CD4-positive, alpha-beta T cell treated with Interleukin-6 at 100 ng/mL for 8 hours (primary cell): ENCODE measurements at regions not wholly inside any gene's neighbourhood (a gene's known extent, or its start where the extent isn't known, plus 50 kb on each side); places are given as distances from the start of the nearest gene placed in this dataset.

Experiments
- DNase-seq: peaks from one replicate; pipeline ENCODE4 v3.0.0-alpha.2; 2020; ENCODE audit warnings: mixed read lengths, low spot score

- no peak for DNase-seq
Measured at GRCh38 chr5:39605145-39605544, 180.4 kb upstream of the DAB2 start.

DNA sequence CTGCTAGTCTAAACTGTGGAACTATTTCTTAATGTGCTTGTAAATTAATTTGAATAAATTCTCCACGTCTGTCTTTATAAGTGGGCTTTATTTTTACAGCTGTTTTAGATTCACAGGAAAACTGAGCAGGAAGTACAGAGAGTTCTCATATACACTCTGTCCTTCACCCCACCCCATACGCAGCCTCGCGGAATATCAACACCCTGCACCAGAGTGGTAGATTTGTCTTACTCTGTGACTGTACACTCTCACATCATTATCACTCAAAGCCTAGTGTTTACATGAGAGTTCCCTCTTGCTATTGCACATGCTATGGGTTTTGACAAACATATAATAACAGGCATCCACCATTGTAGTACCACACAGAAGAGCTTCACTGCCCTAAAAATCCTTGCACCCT is 179.7 kb upstream of the DAB2 start:
- DNase-seq = no peak

DNA sequence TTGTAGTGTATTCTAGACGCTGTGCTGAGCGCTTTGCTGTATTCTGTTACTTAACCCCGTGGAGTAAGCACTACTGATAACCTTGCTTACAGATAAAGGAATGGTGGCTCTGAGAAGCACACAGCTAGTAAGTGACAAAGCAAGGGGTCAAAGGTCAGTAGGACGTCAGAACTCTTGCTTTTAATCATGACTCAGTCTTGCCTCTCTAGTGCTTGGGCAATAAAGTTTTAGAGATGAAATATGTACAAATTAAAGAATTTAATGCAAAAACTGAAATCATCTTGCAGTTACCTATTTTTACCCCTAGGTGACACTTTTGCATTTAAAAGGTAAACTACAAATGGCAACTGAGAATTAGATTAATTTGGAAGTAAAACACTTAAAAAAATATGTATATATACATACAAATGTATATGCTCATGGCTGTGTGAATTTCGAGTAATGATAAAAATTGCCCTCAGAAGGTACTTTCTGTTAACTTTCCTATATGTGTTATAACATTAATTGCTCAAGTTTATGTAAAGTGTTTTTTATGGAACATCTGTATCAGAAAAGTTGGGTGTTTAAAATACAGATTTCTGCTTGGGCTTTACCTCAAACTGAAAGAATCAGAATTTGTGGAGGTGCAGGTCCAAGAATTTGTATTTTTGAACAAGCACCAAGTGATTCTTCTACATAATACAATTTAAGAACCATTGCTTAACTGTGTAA is 175.1 kb upstream of the DAB2 start:
- DNase-seq = no peak

- DNase-seq = no peak
Measured at GRCh38 chr5:39598661-39599248, 174.0 kb upstream of the DAB2 start.

GRCh38 chr5:39588179-39588578 is 163.4 kb upstream of the DAB2 start:
- DNase-seq = no peak

DNA sequence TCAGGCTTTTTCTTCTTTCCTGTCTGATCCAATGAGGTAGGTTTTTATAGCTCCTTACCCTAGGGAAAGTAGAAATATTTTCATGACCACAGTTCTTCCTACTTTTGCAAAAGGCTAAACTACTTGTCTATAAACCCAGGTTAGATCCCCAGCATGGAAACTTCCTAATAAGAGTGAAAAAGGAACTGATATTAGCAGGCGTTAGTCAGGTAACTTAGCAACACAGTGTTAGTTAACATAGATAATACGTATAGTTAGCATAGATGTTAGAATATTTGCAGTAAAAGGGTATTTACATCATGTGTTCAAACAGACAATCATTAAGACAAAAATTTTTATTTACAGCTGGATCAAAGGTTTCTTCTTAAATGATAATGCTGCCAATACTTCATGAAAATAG is 162.9 kb upstream of the DAB2 start:
- no peak for DNase-seq

DNA sequence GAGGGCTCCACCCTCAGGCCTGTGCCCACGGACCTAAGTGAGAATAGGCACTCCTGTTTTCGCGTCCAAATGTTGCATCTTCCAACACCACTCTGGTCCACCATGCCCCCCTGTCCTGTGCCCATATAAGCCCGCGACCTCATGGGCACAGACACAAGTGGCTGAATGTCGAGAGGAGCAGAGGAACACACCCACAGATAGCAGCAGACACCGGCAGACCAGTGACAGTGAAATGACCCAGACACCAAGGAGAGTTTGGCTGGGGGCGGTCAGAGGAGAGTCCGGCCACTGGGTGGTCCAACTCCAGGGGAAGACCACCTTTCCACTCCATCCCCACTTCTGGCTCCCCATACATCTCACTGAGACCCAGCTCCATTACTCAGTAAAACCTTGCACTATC is 161.4 kb upstream of the DAB2 start:
- no peak for DNase-seq

DNA sequence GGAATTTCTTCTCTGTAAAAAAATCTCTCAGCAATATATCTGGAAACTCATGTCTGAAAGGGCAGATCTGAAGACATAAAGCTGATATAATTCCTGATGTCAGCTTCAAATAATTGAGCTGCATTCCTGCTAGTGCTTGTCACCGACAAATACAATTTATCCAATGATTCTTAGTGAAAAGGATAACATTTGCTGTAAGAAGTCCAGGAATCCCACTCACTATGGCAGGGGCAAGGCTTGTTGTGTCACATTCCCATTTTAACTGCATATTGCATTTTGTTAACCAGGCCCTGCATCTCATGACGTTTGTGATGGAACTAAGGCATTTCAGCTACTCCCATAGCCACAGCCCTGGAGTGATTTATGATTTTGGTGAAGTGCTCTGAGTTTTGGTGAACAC is 160.1 kb upstream of the DAB2 start:
- DNase-seq = no peak

DNA sequence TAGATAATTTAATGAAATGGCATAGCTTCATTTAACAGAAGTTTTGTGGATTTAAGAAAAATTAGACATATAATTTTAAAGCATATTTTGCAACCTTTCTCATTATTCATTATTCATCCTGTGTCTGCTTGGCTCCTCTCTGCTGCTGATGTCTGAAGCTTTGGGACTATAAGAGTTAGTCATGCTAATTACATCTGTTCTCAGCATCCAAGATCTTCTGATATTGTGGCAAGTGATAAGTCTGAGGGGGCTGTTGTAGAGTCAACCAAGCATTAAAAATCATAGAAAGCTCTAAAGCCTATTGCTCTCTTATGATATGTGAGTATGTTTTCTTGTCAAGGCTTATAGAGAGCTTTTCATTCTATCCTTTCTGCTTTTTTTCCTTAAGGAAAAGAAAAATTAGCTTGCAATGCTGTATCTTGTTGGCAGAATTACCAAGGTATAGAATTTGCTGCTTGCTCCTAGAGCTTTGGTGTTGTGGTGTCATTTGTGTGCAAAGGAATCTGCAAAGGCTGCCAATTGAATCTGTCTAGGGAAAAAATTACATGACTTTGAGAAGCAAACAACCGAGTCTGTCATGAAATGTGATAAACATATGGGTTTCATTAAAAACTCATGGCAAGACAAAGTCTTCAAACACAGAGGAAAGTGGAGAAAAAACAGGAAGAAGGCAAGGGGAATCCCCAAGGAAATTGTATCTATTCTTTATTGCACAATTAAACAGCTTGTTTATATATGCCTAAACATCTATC is 156.1 kb upstream of the DAB2 start:
- DNase-seq = no peak

DNA sequence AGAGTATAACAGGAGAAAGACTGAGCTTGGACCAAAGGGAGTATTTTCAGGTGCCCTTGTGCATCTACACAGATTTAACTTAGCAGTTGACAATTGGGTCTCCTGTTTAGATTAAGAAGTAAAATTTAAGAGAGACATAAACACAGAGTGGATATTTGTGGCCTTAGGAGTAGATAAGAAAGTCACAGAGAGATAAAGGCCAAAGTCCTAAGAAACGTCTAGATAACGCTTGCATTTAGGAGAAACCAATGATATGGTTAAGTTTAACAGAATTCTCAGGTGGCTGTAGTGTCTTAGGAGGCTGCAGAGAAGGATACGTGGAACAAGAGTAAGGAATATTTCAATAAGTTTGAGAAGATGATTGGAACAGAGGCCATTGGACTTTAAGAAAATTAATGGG is 155.0 kb upstream of the DAB2 start:
- no peak for DNase-seq

DNA sequence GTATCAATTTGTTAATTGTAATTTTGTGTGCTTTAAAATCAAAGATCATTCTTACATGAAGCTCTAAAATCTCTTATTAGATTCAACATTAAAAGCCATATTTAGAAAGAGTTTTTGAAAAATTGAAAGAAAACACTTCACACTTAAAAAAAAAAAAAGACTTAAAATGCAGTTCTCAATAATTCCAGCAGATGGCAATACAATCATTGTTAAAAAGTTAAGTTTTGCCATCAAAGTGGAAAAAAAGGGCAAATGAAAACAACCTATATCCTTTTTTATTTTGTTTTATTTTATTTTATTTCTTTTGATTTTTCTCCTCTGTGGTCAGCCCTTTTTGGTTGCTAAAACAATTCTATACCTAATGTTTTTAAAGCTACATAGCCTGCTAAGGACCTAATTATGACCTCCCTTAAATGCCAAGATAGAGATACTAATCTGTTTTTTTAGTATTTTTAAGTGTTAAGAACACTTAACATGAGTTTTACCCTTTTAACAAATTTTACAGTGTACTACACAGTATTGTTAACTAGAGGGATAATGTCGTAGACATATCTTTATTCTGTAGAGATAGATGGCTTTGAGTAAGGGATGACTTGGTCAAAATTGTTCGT is 154.2 kb upstream of the DAB2 start:
- no peak for DNase-seq

DNA sequence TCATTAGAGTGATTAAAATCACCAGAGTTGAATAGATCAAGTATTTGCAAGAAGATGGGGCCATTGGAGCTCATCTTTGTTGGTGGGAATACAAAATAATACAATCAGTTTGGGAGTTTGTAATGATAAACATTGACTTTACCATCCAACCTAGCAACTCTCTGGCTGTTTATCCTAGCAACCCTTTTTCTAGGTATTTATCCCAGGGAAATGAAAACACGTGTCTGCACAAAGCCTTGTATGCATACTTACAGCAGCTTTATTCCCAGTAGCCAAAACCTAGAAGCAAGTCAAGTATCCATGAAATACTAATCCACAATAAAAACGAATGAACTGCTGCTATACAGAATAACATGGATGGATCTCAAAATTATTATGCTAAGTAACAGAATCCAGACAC is 152.7 kb upstream of the DAB2 start:
- no peak for DNase-seq

DNA sequence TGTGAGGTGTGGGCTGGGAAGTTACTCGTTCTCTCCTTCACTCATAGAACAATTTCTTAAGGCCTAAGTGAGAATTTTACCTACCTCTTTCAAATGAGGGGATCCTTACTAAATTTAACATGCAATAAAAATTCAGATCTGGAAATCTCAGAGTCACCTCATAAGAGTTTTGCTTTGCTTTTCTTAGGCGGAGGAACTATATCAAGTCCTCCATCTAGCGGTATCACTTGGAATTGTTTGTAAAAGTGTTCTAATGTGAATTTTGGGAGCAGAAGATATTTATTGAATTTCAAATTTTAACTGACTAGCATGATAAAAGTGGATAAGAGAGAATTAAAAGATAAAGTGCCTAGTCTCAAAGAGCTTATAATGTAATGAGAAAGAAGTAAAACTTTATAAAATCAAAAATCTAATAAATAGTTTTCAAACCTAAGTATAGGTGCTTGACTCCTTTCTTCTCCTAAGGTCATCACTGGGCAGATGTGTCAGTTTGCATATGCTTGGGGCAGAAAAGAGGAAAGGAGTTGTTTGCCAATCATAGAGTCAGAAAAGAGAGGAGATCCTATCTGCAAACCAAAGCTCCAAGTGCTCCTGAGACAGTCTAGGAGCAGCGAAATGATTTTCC is 145.7 kb upstream of the DAB2 start:
- DNase-seq = peak; percentile 3

DNA sequence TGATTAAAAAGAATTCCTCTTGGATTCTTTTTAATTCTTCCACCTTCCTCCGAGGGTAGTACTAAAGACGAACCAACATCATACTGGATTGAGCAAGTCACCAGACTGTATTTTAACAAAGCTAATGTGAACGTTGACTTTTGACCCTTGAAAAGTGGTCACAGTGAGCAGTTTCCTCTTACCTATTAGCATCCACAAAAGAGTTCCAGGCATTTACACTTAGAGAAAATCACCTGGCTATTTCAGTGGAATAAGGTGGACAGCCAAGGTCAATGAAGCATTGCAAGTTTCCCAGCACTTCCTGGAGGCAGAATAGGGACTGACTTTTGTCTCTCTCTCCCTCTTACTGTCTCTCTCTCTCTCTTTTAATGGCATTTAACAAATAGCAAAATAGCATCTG is 145.1 kb upstream of the DAB2 start:
- DNase-seq = no peak

- DNase-seq = no peak
Measured at GRCh38 chr5:39566891-39567290, 142.1 kb upstream of the DAB2 start.

DNA sequence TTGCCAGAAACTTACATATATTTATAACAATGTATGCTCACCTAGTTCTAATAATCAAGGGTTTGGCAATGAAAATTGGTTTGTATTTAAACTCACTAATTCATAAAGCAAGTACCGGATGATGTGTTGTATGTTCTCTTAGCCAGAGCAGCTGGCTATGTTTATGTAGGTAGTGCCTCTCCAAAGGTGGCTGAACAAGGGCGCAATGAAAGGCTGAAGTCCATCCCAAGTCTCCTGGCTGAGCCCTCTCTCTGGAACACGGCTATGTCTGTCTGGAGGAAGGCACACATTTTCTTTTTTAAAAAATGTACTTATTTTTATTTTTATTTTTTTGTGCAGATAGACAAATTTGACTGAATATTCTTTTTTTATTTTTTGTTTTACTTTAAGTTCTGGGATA is 141.2 kb upstream of the DAB2 start:
- DNase-seq = no peak

DNA sequence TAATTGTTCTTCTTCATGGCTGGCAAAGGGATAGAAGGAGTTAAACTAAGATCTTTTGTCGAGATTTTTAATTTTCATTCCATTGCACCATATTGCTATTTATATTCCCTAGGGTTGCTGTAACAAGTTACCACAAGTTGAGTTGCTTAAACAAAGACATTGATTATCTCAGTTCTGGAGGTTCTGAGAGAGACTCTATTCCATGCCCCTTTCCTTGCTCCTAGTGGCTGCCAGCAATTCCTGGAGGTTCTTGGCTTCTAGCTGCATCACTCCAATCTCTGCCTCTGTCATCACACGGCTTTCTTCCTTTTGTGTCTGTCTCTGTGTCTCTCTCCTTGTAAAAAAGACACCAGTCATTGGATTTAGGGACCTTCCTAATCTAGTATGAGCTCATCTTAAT is 136.6 kb upstream of the DAB2 start:
- no peak for DNase-seq

DNA sequence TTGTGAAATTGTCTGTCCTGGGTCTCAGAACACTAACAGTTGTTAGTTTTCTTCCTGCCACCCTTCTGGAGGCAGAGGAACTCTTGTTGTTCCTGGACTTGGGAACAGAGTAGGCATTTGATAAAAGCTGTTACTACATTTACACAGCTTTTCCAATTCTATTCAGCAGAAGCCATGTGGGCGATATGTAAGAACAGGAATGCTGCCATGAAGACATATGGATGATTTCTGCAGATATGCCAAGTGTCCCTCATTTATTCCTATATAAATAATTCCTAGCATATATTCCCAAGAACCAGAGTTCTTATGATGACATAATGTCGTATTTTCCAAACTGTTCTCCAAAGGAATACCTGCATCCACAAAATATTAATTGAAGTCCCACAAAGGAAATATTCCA is 135.9 kb upstream of the DAB2 start:
- no peak for DNase-seq

- no peak for DNase-seq
Measured at GRCh38 chr5:39559923-39560322, 135.1 kb upstream of the DAB2 start.

DNA sequence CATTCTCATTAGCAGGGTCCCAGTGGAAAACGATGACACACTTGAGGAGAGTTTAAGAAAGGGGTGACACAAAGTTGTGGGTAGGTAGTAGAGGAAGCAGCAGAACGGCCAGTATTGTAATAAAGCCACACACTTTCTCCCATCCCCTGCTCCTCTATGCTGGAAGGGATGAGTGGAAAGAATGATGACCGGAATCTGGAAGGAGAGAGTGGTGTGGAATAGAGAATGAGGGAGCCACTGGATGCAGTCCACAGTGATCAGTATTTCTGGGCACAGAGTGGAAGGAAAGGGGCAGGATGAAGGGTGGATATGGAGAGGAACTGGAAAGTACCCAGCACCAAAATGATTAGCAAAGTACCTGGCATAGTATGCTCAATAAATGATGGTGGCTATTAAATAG is 133.8 kb upstream of the DAB2 start:
- no peak for DNase-seq

DNA sequence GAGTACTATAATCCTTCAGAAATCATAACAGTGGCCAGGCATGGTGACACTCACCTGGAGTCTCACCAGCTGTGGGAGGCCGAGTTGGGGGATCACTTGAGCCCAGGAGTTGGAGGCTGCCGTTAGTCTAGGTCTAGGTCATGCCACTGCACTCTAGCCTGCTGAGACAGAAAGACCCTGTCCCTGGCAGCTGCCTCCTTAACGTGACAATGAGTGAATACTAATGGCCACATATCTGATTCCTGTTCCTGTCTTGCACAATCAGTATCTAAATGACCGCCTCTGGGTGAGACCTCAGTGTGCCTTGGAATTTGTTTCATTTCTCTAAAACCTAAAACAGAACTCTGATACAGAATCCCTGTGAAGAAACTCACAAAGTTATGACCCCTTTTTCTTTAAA is 131.0 kb upstream of the DAB2 start:
- DNase-seq = no peak

DNA sequence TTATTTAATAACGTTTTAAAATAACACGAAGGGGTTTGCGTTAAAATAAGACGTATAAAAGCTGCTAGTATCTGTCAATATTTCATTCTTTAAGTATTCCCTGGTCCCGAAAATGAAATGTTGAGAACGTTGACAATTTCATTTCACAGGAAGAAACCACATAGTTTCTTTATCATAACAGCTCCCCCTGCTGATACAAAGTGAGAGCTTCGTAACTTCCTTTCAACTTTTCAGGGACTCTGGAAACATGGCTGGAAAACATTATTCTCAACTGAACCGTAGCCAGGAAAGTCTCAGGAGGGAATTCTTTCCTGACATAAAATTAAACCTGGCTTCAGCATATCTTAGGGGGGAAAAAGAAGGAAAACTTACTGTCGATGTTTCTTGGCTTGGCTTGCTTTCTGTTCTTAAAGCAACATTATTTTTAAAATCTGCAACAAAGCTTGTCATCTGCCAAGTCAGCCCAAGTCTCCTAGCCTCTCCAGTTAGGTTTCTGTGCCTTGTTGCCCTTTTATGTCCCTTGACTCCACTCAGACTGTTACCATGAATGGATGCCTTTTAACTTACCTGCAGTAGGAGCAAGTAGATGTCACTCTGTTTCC is 122.9 kb upstream of the DAB2 start:
- peak; percentile 47 for DNase-seq
